Esophagus muscularis mucosa (tissue), 4 donors: ENCODE measurements at regions not wholly inside any gene's neighbourhood (a gene's known extent, or its start where the extent isn't known, plus 50 kb on each side); places are given as distances from the start of the nearest gene placed in this dataset.

ENCODE experiments used
- CTCF ChIP-seq, 3 experiments: fragments of 200-600 bp in 2 of 3; fragments of 450-650 bp in 1 of 3; sonication (generic) in 2 of 3; IDR thresholded peaks; one replicate each; pipeline ENCODE4 v1.5.1; 2017 to 2019; ENCODE audit warnings: antibody characterized with exemption in 3 of 3, mild to moderate bottlenecking in 2 of 3, moderate library complexity in 1 of 3
- EP300 ChIP-seq: sonication (generic); formaldehyde crosslinking; IDR thresholded peaks from one replicate; pipeline ENCODE4 v1.6.1; 2017; ENCODE audit warnings: antibody characterized with exemption
- POLR2A ChIP-seq: fragments of 450-650 bp; IDR thresholded peaks from one replicate; pipeline ENCODE4 v1.6.1; 2017; ENCODE audit warnings: antibody characterized with exemption, moderate library complexity, mild to moderate bottlenecking, low read depth
- POLR2AphosphoS5 ChIP-seq, 2 donors: sonication (generic); formaldehyde crosslinking; IDR thresholded peaks; one replicate each; pipeline ENCODE4 v1.6.1; 2017; ENCODE audit warnings: antibody characterized with exemption in 2 of 2

DNA sequence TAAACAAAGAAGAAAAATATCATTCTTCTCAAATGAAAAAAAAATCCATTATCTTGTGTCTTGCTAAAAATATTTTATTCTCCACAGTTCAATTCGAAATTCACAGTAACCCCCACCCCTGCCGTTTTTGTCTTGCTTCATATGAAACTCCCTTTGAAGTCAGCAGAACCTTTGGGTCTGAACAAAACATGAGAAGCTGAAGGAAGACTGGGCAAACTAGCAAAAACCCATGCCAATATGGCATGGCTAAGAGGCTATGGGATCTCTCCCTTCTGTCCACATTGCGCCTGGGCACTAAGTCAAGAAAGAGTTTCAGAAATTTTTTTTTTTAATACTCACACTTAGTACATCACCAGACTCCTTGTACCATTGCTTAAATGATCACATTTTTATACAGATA, 136.0 kb upstream of the SMIM31 start:
- TF ChIP-seq CTCF (IDR thresholded peaks at IDR 0.05) (no peak), POLR2A (no peak), POLR2AphosphoS5 (IDR thresholded peaks at IDR 0.05) (no peak), EP300 (no peak)
